NCI-H82 (cell line): ENCODE measurements at regions not wholly inside any gene's neighbourhood (a gene's known extent, or its start where the extent isn't known, plus 50 kb on each side); places are given as distances from the start of the nearest gene placed in this dataset.
A peak's percentile ranks its signal among the peaks of the same experiment; 100 is the strongest.

Experiments used
- DNase-seq: peaks from one replicate; lab custom pipeline; 2025; lab: John Stamatoyannopoulos, UW

DNA sequence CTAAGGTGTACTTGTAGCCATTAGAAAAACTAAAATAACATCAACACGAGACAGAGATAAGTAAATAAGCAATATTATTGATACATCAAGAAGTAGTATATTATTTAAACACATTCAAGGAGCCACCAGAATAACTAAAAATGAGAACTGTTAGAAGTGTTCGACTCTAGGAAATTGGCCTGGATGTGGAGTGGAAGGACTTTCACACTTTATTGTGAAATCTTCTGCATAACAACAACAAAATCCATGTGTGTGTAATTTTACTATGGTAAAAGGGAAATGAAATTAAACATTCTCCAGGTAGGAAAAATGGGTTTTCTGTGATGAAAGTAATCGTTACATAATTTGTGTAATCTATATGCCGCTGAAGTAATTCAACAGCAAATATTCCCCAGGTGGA, 96.3 kb upstream of the RNF152 start:
- DNase-seq: no peak

DNA sequence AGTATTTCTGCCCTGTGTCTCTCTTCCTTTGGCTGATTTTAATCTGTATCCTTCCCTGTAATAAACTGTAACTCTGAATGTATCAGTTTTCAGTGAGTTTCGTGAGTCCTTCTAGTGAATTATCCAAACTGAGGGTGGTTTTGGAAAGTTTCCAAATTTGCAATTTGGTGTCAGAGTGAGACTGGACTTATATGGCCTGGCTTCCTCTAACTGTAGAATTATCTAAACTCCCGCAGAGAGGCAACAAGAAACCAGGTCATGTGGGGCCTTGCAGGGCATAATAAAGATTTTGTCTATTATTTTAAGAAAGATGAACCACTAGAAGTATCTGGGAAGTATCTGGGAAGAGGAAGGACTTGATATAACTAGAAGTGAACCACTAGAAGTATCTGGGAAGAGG, 95.3 kb upstream of the RNF152 start:
- DNase-seq: no peak

DNA sequence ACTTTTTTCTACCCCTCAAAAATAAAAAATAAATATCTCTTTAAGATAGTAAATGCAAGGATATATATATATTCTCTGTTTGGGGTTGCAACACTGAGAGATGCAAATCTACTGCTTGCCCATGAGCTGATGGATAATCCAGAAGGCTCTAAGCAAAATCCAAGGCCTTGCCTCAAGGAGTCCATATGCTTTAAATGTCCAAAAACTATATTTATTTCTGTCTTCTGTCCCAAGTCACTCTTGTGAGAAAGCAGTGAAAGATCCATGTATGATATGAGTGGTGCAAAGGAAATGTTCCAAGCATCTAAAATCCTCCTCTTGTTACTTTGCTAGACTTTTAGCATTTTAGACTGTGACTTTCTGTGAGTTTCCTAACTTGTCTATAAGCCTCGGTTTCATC, 92.9 kb upstream of the RNF152 start:
- no peak for DNase-seq

DNA sequence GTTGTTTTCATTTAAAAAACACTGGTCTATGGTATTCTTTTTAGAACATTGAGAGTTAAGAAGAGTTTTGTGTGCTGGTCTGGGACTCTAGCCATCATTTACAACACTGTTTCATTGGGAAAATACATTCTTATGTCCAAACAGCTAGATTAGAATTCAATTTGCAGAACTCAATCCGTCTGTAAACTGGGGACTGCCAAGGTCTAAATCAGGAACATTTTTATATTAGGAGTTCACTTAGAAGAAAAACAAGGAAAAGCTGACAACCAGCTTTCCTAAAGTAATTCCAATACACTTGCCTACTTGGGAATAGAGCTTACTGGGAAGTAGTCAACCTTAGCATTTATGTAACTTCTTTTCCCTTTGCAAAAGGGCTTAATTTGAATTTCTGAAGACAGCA, 91.5 kb upstream of the RNF152 start:
- DNase-seq: no peak

DNA sequence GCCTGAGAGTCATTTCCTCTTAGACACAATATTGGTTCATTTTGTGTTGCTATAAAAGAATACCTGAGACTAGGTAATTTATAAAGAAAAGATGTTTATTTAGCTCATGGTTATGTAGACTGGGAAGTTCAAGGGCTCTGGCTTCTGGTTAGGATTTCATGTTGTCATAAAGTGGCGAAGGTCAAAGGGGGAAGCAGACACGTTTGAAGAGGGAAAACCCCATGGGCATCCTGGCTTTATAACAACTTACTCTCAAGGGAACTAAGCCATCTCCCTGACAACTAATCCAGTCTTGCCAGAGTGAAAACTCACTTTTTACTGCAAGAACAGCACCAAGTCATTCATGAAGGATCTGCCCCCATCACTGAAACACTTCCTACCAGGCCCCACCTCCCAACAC, 89.7 kb upstream of the RNF152 start:
- DNase-seq: no peak

DNA sequence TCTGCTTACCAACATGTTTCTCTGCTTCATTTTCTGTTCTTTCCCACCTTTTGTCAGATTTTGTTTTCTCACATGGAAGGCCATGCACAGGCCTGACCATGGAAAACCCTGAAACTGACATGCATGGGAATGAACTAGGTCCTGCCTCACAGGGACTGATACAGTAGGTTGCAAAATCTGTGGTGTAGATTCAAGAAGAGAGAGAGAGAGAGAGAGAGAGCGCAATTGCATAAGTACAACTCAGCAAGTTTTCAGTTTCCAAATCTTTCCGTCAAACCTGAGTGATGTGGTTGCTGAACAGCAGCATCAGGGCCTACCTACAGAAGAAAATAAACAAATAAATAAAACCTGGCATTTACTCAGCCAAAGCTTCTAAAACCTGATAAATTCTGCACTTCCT, 87.5 kb upstream of the RNF152 start:
- DNase-seq: no peak

DNA sequence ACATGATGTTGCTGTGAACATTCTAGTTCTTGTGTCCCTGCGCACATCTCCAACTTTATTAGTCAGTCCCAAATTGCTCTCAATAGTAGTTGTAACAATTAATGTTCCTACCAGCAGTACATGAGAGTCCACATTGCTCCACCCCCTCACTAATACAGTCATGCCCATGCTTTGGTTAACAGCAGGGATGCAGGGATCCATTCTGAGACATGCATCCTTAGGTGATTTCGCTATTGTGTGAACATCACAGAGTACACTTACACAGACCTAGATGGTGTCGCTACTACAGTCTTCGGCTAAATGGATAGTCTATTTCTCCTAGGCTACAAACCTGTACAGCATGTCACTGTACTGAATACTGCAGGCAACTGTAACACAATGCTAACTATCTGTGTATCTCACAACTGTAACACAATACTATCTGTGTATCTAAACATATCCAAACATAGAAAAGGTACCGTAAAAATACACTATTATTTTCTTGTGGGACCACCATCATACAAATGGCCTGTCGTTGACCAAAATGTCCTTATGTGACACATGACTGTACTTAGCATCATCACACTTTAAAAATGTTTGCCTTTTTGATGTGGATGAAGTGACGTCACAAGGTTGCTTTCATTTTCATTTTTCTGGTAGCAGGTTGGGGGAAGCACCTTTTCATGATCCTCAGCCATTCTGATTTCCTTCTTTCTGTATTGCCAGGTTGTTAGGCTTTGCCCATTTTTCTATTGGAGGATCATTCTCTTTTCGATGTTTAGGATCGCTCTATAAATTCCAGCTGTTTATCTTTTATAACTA, 82.9 kb upstream of the RNF152 start:
- DNase-seq: no peak

DNA sequence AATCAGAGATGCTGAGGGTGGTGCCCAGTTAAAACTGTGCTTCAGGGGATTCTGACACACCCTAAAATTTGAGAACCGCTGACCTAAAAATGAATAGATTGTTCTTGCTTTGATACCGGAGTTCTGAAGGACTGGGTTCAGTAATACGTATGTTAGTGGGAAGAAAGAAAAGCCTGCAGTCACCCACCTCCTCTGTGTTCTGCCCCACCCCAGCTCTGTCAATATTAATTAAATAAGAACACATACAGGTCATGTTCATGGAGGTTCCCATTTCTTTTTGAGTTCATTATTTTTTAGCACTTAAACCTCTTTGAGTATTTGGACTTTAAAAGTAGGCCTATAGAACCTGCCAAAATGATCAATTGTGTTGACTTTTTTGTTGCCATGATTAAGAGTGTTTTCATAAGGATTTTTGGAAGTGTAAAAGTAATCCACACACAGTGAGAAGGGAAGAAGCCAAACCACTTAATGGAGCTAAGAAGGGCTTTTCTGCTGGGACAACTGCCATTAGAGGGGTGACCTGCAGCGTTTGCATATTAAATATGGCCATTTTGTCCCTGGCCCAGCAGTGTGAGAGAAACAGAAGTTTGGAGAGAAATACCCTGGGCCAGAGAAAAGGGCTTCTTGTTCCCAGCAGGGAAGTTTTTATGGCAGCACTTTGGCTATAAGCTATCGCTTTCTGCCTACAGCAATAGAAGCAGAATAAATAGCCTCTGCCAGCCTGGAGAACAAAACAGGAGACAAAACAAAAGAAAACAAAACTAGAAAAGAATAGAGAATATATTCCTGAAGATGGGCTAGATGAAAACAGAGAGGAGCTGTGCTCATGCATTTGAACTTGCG, 80.7 kb upstream of the RNF152 start:
- DNase-seq: no peak

DNA sequence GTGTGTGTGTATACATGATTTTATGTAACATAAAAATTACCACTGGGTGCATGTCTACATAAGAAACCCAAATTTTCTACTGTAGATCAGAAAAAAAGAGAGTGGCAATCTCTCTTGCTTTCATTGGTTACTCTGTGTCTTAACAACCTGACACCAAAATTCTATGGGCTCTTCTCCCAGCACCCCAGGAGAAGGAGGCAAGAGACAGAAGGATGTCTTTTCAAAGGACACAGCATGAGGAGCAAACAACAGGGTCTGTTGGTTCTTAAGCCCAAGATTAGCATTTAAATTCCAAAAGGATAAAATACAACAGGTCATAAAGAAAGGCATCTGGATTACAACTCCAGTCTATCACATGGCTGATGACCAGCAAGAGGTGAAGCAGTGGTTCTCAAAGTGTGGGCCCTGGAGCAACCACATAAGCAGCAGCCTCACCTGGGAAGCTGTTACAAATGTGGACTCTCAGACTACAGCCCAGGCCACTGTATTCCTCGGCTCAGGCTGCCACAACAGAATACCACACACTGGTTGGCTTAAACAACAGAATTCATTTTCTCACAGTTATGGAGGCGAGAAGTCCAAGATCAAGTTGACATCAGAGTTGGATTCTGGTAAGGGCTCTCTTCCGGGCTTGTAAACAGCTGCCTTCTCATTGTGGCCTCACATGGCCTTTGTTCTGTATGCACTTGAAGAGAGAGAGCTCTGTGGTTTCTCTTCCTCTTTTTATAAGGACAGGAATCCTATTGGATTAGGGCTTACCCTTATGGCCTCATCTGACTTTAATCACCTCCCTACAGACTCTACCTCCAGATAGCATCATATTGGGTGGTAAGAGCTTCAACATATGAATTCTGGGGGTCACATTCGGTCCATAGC, 79.8 kb upstream of the RNF152 start:
- DNase-seq: peak; percentile 60

DNA sequence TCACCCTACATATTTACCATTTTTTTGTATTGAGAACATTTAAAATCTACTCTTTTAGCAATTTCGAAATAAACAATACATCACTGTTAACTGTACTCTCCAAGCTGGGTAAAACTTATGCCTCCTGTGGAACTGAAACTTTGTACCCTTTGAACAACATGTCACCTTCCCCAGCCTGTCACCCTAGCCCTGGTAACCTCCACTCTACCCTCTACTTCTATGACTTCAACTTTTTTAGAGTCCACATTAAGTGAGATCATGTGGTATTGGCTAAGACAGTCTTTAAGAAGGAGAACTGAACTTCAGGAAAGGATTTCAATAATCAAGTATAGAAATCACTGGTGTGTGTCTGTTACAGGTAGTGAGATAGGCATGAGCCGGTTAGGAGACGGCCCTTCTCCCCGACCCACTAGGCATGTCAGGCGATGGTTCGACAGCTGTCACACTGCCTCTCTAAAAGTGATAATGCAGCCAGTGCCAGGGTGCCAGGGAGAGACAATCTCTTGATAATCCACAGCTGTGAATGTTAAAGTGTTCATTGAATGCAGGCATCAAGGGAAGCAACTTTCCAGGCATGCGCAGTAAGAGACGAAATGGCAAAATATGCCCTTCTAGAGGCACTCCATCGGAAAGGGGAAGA, 74.6 kb upstream of the RNF152 start:
- DNase-seq: no peak

DNA sequence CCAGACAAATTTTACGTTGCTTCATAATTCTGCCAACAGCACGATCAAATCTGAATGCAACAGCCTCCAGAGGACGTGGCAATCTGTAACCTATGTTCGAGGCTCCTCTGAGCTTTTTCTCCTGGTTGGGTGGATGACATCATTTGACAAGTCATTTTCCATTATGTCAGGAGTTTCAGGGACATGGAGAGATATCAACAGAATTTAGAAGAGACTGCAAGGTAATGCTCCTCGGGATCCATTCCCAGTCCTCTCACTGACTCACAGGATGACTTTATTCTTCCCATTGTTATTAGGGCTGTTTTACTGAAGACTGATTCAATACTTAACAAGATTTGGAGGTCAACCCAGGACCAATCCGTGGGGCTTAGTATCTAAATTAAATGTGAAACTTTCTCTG, 72.5 kb upstream of the RNF152 start:
- no peak for DNase-seq

DNA sequence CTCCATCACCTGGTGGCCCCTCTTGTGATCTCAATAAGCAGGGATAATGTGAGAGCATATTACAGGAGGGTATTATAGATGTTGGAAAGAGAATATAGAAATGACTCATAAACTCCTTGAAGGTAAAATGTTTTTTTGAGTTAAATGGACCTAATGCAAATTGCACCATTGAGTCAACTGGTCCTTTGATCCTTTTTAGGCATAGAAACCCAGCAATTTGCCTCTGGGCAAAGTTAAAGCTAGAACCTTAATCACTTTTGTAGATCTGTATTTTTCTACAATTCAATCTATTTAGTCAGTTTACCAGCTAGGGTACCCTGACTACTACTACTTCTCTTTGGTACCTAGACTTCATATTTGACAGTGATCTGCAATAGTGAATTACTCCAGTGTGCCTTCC, 71.8 kb upstream of the RNF152 start:
- no peak for DNase-seq

DNA sequence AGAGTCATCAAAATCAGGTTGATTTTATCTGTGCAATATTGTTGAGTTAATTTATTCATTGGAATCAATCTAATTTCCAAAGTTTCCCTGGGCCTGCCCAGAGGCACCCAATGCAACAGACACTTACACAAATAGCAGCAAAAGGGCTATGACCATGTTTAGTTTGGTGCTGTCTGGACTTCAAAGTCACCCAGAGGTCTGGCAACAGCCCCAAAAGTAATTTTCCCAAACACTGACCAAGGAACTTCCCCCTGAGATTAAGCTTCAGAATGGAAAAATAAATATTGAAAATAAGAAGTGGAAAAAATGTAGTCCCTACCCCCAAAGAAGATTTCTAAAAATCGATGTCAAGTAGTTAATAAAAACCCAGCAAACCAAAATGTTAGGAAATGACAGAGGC, 70.9 kb upstream of the RNF152 start:
- DNase-seq: no peak

DNA sequence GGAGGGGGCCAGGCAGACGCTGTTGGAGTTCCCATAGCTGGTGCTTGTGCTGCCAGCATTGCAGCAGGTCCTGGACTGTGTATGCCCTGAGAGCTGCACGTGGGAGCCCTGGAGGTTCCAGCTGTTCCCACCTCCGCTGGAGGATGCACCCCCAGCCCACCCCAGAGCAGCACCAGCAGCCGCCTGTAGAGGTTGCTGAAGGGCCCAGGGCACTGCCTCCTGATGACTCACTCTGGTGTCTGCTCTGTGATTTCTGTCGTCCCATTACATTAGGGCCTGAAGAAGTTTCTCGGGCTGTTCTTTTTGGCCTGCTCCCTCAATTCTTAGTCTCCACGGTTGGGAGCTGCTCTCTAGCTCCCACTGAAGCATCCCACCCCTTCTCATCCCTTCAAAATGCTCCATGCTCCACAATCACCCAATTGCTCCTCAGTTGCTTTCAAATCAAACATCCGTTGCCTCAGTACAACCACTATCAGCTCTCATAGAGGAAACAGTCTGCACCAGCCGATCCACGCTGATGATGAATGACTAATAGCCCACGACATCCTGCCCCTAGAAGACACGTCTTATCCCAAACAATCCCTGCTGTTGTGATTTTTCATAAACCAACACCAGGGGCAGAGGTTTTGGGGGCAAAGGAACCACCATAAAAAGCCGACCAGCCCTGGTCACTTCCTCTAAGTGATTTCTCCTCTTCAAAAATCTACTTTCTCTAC, 65.2 kb upstream of the RNF152 start:
- DNase-seq: no peak

DNA sequence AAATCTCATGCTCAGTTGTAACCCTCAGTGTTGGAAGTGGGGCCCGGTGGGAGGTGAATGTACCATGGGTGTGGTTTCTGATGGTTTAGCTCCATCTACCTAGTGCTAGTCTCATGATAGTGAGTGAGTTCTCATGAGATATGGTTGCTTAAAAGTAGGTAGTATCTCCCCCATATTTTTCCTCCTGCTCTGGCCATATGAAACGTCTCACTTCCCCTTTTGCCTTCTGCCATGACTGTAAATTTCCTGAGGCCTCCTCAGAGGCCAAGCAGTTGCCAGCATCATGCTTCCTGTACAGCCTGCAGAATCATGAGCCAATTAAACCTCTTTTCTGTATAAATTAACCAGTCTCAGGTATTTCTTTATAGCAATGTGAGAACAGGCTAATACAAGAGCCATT, 62.8 kb upstream of the RNF152 start:
- no peak for DNase-seq

DNA sequence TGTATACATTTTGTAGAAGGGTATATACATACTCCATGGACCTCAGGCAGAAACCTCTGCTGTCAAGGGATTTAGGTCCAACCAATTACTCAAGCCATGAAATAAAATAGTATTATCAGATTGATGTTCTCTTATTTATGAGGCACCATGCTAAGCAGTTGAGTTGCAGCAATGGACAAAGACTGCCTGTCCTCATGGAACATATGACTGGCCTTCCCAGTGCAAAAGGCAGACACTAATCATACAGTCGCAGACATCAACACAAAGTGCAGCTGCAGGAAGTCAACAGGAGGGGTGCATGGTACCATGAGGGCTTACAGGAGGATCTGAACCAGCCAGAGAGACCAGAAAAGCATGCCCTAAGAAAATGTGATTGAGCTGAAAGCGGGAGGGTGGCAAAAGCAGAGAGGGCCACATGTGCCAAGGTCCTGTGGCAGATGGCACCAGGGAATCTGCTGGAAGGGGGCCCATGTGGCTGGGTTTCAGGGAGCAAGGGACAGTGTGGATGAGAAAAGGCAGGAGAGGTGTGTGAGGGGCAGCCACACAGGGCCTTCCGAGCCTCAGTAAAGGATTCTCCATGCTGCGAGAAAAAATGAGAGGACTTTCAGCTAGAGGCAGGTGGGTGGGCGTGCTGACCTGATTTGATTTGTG, 61.4 kb upstream of the RNF152 start:
- DNase-seq: no peak

DNA sequence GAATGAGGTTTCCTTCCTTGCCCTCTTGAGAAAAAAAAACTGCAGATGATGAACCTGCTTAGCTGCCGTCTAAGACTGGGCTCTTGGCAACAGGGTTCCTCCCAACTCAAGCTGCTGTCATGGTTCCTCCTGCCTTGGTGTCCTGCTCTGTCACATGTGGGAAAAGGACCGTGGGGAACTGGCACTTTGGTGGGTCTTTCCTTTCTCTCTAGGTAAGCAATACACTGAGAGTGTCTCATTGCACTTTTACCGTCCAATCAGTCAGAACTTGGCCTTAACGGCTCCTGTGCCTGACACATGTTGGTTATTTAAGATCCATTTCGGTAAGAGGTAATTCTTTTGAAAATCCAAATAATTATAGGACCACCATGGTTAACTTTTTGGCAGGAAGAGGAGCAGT, 60.8 kb upstream of the RNF152 start:
- no peak for DNase-seq

DNA sequence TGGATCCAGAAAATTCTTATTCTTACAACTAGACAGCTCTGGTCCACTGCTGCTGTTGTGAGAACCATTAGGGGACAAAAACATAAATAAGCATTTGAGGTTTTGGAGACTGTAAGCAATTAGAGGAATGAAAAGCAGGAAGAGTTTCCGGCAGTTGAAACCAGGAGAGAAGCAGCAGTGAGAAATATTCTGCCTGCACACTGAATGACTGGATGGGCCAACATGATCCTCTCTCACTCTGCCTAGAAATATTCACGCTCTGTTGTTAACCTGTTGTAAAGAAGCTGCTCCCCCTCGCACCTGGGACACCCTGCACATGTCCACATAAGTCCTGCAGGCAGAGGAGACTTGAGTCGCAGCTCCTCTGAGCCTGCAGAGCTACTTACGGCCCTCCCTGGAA, 60.4 kb upstream of the RNF152 start:
- no peak for DNase-seq

DNA sequence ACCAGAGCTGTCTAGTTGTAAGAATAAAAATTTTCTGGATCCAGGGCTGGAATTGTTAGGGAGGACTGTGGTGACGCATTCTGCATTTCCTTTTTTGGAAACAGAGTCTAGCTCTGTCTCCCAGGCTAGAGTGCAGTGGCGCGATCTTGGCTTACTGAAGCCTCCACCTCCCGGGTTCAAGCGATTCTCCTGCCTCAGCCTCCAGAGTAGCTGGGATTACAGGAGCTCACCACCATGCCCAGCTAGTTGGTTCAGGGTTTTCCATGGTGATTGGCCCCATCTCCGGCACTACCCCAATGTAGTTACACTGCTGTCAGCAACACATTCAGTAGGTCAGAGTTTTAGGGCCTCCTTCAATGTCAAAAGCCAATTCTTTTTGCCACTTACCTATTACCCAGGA, 58.6 kb upstream of the RNF152 start:
- no peak for DNase-seq

DNA sequence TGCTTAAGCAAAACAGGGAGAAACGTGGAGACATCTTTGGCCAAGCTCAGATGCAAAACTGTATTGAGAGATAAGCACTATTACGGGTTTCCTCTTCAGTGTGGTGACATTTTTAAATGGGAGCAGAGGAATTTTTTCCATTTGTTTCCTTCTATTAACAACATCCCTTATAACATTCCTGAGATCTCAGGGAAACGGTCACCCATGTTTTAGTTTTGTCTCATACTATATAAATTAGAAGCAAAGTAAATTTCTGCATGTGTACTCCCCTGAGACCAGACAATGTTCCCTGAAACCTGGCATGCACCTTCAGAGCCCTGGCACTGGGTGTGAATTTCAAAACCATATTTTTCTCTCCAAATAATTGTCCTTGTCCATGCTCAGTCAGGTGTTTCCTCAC, 57.6 kb upstream of the RNF152 start:
- DNase-seq: no peak

DNA sequence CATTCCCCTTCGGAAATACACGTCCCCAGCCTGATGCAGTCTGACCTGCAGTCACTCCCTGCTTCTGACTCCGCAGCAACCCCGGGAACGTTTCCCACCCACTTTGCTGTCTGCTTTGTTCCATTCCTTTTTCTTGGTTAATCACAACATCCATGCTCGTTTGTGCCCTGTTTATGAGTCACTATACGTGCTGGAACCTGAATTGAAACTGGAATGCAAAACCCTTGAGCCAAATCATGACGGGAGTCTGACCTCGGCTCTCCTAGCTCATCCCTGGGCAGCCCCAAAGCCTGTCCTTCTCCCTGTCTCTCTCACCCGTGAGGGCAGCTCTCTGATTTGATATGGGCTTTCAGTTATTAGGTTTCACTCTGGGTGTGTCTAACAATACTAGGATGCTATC, 57.1 kb upstream of the RNF152 start:
- no peak for DNase-seq
